Body of pancreas (tissue), 4 donors: ENCODE measurements at regions not wholly inside any gene's neighbourhood (a gene's known extent, or its start where the extent isn't known, plus 50 kb on each side); places are given as distances from the start of the nearest gene placed in this dataset.

ENCODE experiments used
- POLR2A ChIP-seq, 3 donors: fragments of 450-650 bp; IDR thresholded peaks; one replicate each; pipeline ENCODE4 v1.6.1; 2016; ENCODE audit warnings: antibody characterized with exemption in 3 of 3, mild to moderate bottlenecking in 2 of 3
- TF ChIP-seq, protein P1 (sequence below), 7 experiments: fragments of 450-650 bp in 4 of 7; fragments of 200-600 bp in 3 of 7; sonication (generic) in 3 of 7; IDR thresholded peaks; one replicate each; pipeline ENCODE4 v1.5.1; 2016 to 2019; ENCODE audit warnings: antibody characterized with exemption in 7 of 7

DNA sequence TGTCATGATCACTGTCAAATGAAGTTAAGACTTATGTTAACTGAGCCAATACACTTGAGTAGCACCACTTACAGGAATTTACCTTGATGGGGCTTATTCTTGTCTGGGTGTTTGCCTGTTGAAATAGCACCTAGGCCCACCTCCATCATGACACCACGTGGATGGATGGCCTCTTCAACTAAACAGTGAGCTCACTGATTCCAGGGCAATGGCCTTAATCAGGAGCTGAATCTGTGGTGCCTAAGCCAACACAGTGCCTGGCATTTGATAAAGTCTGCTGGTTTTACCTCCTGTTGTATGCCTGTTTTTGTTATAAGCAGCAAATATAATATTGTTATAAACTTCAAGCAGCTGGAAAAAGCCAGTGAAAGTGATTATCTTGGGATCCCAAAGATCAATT lies 190.5 kb downstream of the LURAP1L start:
- TF ChIP-seq POLR2A (IDR thresholded peaks at IDR 0.05) = no peak
- TF ChIP-seq, protein P1, sequence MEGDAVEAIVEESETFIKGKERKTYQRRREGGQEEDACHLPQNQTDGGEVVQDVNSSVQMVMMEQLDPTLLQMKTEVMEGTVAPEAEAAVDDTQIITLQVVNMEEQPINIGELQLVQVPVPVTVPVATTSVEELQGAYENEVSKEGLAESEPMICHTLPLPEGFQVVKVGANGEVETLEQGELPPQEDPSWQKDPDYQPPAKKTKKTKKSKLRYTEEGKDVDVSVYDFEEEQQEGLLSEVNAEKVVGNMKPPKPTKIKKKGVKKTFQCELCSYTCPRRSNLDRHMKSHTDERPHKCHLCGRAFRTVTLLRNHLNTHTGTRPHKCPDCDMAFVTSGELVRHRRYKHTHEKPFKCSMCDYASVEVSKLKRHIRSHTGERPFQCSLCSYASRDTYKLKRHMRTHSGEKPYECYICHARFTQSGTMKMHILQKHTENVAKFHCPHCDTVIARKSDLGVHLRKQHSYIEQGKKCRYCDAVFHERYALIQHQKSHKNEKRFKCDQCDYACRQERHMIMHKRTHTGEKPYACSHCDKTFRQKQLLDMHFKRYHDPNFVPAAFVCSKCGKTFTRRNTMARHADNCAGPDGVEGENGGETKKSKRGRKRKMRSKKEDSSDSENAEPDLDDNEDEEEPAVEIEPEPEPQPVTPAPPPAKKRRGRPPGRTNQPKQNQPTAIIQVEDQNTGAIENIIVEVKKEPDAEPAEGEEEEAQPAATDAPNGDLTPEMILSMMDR (IDR thresholded peaks at IDR 0.05) = no peak
